Fibroblast of lung (primary cell): ENCODE measurements at regions not wholly inside any gene's neighbourhood (a gene's known extent, or its start where the extent isn't known, plus 50 kb on each side); places are given as distances from the start of the nearest gene placed in this dataset.

ENCODE experiments used
- DNase-seq, 2 donors: peaks; one replicate each; pipeline versions ENCODE4 v3.0.0 to v3.0.0-alpha.2; 2010; ENCODE audit warnings: low read depth in 2 of 2
- H2AFZ ChIP-seq: 2 replicates; pipeline ENCODE4 v1.5.1; 2012; ENCODE audit warnings: low read length, control low read depth, inconsistent platforms
- H3K27ac ChIP-seq: 2 replicates; pipeline ENCODE4 v1.5.1; 2011; ENCODE audit warnings: low read length, control low read depth; ENCODE audit not compliant: insufficient read depth
- H3K27me3 ChIP-seq: 2 replicates; pipeline ENCODE4 v1.5.1; 2011; ENCODE audit warnings: mild to moderate bottlenecking, low read length; ENCODE audit not compliant: control insufficient read depth, insufficient read depth
- H3K36me3 ChIP-seq: 2 replicates; pipeline ENCODE4 v1.5.1; 2011; ENCODE audit warnings: low read length; ENCODE audit not compliant: control insufficient read depth, insufficient read depth
- H3K4me1 ChIP-seq: 2 replicates; pipeline ENCODE4 v1.5.1; 2011; ENCODE audit warnings: low read length; ENCODE audit not compliant: control insufficient read depth, insufficient read depth; ENCODE audit errors: extremely low read depth
- H3K4me2 ChIP-seq: 2 replicates; pipeline ENCODE4 v1.5.1; 2011; ENCODE audit warnings: low read length, control low read depth; ENCODE audit not compliant: insufficient read depth; ENCODE audit errors: extremely low read depth
- H3K4me3 ChIP-seq, 4 experiments: fragments of 200-600 bp in 1 of 4; sonication (generic) in 1 of 4; replicated peaks in 1 of 4; 2 replicates each; pipeline ENCODE4 v1.5.1; 2011 to 2016; ENCODE audit warnings: low read length in 4 of 4, low read depth in 3 of 4, mild to moderate bottlenecking in 3 of 4, control low read depth in 2 of 4, inconsistent platforms in 1 of 4, mixed read lengths in 1 of 4; ENCODE audit not compliant: insufficient read depth in 1 of 4; ENCODE audit errors: control extremely low read depth in 1 of 4
- H3K79me2 ChIP-seq: 2 replicates; pipeline ENCODE4 v1.5.1; 2012; ENCODE audit warnings: mild to moderate bottlenecking, low read length, inconsistent platforms; ENCODE audit not compliant: control insufficient read depth, insufficient read depth
- H3K9ac ChIP-seq: 2 replicates; pipeline ENCODE4 v1.5.1; 2011; ENCODE audit warnings: mild to moderate bottlenecking, low read length, control low read depth; ENCODE audit not compliant: insufficient read depth
- H3K9me3 ChIP-seq: 2 replicates; pipeline ENCODE4 v1.5.1; 2012; ENCODE audit warnings: low read depth, low read length; ENCODE audit not compliant: control insufficient read depth, insufficient read depth
- H4K20me1 ChIP-seq: 2 replicates; pipeline ENCODE4 v1.5.1; 2011; ENCODE audit warnings: low read length; ENCODE audit not compliant: control insufficient read depth, insufficient read depth; ENCODE audit errors: extremely low read depth
- EZH2 ChIP-seq: IDR thresholded peaks from 2 replicates; pipeline ENCODE4 v1.5.1; 2012; ENCODE audit warnings: low read length, control low read depth, mild to moderate bottlenecking; ENCODE audit errors: missing control alignments
- TF ChIP-seq, protein P1 (sequence below), 2 donors: IDR thresholded peaks in 1 of 2; conservative IDR thresholded peaks in 1 of 2; 1 replicate in 1 of 2; 2 replicates in 1 of 2; pipeline ENCODE4 v1.5.1; 2011 to 2012; ENCODE audit warnings: low read length in 2 of 2, control low read depth in 1 of 2, inconsistent platforms in 1 of 2, low read depth in 1 of 2, mild to moderate bottlenecking in 1 of 2

DNA sequence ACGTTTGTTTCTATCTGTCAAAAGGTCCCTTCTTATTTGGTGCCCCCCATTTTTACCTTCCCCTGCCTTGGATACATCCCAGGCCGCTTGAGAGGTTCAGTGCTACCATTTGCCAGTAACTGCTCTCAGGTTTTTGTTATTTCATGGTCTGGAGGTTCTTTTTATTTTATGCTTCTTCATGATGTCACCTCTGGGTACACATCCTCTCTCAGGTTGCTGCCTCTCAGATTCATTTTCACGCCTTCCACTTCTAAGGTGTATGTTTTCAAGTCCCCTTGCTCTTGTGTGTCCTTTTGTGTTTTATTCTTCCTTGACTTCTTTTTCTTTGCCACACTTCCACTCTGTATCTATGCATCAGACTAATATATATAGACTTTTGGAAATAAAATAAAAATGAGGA is 640.1 kb upstream of the AADAT start:
- Histone ChIP-seq H3K4me2 (no peak overlapping the region), H3K27me3 (no peaks in the 10 kb centered on the region), H3K79me2 (no peaks in the 10 kb centered on the region), H3K9ac (no peak overlapping the region), H3K9me3 (no peaks in the 10 kb centered on the region), H3K36me3 (no peaks in the 10 kb centered on the region), H3K4me3 (no peak overlapping the region), H4K20me1 (no peaks in the 10 kb centered on the region), H3K4me1 (no peaks in the 10 kb centered on the region), H3K27ac (no peak overlapping the region), H2AFZ (no peak overlapping the region)
- TF ChIP-seq EZH2, result no peak
- TF ChIP-seq, protein P1, sequence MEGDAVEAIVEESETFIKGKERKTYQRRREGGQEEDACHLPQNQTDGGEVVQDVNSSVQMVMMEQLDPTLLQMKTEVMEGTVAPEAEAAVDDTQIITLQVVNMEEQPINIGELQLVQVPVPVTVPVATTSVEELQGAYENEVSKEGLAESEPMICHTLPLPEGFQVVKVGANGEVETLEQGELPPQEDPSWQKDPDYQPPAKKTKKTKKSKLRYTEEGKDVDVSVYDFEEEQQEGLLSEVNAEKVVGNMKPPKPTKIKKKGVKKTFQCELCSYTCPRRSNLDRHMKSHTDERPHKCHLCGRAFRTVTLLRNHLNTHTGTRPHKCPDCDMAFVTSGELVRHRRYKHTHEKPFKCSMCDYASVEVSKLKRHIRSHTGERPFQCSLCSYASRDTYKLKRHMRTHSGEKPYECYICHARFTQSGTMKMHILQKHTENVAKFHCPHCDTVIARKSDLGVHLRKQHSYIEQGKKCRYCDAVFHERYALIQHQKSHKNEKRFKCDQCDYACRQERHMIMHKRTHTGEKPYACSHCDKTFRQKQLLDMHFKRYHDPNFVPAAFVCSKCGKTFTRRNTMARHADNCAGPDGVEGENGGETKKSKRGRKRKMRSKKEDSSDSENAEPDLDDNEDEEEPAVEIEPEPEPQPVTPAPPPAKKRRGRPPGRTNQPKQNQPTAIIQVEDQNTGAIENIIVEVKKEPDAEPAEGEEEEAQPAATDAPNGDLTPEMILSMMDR (conservative IDR thresholded peaks at IDR 0.05 in 1 of 2, IDR thresholded peaks at IDR 0.05 in 1 of 2; ENCODE audit: low read depth in 1 of 2, low read length in 2 of 2), result no peak
- no peak for DNase-seq

DNA sequence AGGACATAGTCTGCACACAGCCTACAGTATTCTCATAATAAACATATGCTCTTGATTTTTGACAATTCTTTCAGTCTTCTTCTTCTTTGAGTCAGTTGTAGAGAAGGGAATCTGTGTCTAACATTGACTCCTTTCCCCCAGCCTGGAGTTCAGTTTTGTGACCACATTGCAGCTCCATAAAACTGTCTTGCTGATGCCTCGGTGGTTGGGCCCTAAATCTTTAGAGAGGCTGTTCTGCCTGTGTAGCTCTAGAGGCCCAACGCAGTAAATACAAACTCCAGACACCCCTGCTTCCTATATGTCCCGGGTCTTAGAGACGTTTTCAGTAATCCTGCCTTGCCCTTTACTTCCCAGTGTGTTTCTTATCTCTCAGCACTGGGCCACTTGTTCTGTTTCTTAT is 639.5 kb upstream of the AADAT start:
- H3K4me2 ChIP-seq, result no peak overlapping the region
- H3K9me3 ChIP-seq, result no peaks in the 10 kb centered on the region
- no peaks in the 10 kb centered on the region for H3K27me3 ChIP-seq
- no peaks in the 10 kb centered on the region for H4K20me1 ChIP-seq
- H3K79me2 ChIP-seq, result no peaks in the 10 kb centered on the region
- H2AFZ ChIP-seq, result no peak overlapping the region
- H3K4me3 ChIP-seq, result no peak overlapping the region
- no peak for DNase-seq
- no peak overlapping the region for H3K27ac ChIP-seq
- no peaks in the 10 kb centered on the region for H3K36me3 ChIP-seq
- no peaks in the 10 kb centered on the region for H3K4me1 ChIP-seq
- no peak for TF ChIP-seq EZH2
- TF ChIP-seq, protein P1 (conservative IDR thresholded peaks at IDR 0.05 in 1 of 2, IDR thresholded peaks at IDR 0.05 in 1 of 2; ENCODE audit: low read depth in 1 of 2, low read length in 2 of 2), result no peak
- no peak overlapping the region for H3K9ac ChIP-seq

DNA sequence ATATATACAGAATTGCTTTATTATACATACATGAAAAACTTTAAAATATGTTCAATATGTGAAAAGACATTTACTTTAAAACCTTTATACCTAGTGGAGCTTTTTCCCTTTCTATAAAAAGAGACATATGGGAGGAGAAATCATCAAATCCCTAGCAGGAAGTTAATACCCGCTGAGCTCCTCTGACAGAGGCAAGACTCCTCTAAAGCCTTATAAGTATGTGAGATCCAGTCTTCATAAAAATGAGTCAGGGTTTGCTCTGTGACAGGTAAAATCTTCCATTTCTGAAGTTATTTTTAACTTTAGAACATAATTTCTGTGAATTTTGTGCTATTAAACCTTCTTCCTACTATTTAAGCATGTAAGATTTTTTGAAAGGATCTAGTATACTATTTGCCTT is 634.4 kb upstream of the AADAT start:
- Histone ChIP-seq H3K9ac (no peak overlapping the region), H4K20me1 (no peaks in the 10 kb centered on the region), H2AFZ (no peak overlapping the region), H3K9me3 (no peaks in the 10 kb centered on the region), H3K27me3 (no peaks in the 10 kb centered on the region), H3K4me2 (no peak overlapping the region), H3K4me1 (no peaks in the 10 kb centered on the region), H3K4me3 (no peak overlapping the region), H3K79me2 (no peaks in the 10 kb centered on the region), H3K27ac (no peak overlapping the region), H3K36me3 (no peaks in the 10 kb centered on the region)
- no peak for DNase-seq
- no peak for TF ChIP-seq EZH2
- TF ChIP-seq, protein P1 (conservative IDR thresholded peaks at IDR 0.05 in 1 of 2, IDR thresholded peaks at IDR 0.05 in 1 of 2; ENCODE audit: low read depth in 1 of 2, low read length in 2 of 2), result no peak
